Body of pancreas (tissue), 4 donors: ENCODE measurements at regions not wholly inside any gene's neighbourhood (a gene's known extent, or its start where the extent isn't known, plus 50 kb on each side); places are given as distances from the start of the nearest gene placed in this dataset.

Source experiments
- CTCF ChIP-seq, 7 experiments: fragments of 450-650 bp in 4 of 7; fragments of 200-600 bp in 3 of 7; sonication (generic) in 3 of 7; IDR thresholded peaks; one replicate each; pipeline ENCODE4 v1.5.1; 2016 to 2019; ENCODE audit warnings: antibody characterized with exemption in 7 of 7
- POLR2A ChIP-seq, 3 donors: fragments of 450-650 bp; IDR thresholded peaks; one replicate each; pipeline ENCODE4 v1.6.1; 2016; ENCODE audit warnings: antibody characterized with exemption in 3 of 3, mild to moderate bottlenecking in 2 of 3

DNA sequence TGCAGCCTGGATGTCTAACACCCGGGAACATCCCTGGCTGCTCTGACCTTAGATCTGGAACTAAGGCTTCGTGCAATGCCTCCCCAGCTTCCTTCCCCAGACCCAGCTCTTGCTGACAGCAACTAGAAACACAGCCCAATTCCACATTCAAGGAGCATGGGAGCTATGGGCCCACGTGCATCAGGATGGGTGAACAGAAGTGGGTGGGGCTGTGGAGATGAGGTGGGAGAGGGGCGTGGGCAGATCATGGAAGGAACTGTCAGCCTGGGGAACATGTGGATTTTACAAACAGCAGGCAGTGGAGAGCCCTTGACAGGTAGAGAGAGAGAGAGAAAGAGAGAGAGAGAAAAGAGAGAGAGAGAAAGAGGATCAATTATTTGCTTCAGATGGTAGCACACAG lies 231.6 kb downstream of the MATN1 start:
- TF ChIP-seq CTCF (IDR thresholded peaks at IDR 0.05) (no peak), POLR2A (IDR thresholded peaks at IDR 0.05) (no peak)
